ENCODE measurements at regions not wholly inside any gene's neighbourhood (a gene's known extent, or its start where the extent isn't known, plus 50 kb on each side); places are given as distances from the start of the nearest gene placed in this dataset.

DNA sequence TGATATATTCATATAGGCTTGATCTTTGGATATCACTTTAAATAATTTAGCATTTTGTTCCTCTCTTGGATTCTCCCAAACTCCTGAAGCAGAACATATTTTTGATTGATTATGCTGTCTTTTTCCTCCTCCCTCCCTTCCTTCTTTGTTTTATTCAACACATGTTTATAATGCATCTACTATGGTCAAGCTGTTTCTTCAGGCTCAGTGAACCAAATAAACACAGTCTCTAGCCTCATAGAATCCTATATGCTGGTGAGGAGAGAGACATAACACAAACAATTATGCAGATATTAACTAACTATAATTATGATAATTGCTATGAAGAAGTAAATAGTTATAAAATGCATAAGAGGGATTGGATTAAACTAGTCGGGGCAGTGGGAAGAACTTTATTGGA is 1023.6 kb upstream of the RAG2 start:
- no peaks in the 10 kb centered on the region for H3K27me3 ChIP-seq (ENCODE audit: low read depth, low read length)
- no peaks in the 10 kb centered on the region for H3K4me1 ChIP-seq (ENCODE audit: control insufficient read depth in 1 of 2, insufficient read depth in 2 of 2, low read length in 2 of 2)
- no peak overlapping the region for H3K27ac ChIP-seq (ENCODE audit: low read length)
- no peaks in the 10 kb centered on the region for H3K36me3 ChIP-seq (ENCODE audit: control insufficient read depth in 1 of 2, insufficient read depth in 2 of 2, low read length in 2 of 2)
- H3K9me3 ChIP-seq (ENCODE audit: control insufficient read depth in 1 of 2, low read length in 2 of 2): no peaks in the 10 kb centered on the region
- no peak overlapping the region for H3K4me3 ChIP-seq (ENCODE audit: low read depth in 1 of 2, low read length in 2 of 2)

DNA sequence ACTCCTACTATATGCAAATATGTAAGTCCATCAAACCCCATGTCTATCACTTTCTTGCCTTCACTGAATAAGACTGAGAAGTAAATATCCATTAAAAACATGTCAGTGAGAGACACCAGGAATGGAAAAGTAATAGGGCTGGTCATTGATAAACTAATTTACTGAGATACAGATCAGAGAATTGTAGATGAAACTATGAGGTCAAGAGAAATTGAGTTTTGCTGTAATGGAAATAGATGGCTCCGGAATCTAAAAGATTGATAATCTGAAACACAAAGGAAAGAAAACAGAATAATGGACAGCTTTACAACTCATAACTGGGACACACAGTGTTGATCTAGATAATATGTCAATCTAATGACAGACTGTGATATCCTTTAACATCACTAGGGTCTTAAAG is 1018.3 kb upstream of the RAG2 start:
- Histone ChIP-seq H3K4me3 (ENCODE audit: low read depth in 1 of 2, low read length in 2 of 2) (no peak overlapping the region), H3K4me1 (ENCODE audit: control insufficient read depth in 1 of 2, insufficient read depth in 2 of 2, low read length in 2 of 2) (no peaks in the 10 kb centered on the region), H3K27me3 (ENCODE audit: low read depth, low read length) (no peaks in the 10 kb centered on the region), H3K27ac (ENCODE audit: low read length) (no peak overlapping the region), H3K36me3 (ENCODE audit: control insufficient read depth in 1 of 2, insufficient read depth in 2 of 2, low read length in 2 of 2) (no peaks in the 10 kb centered on the region), H3K9me3 (ENCODE audit: control insufficient read depth in 1 of 2, low read length in 2 of 2) (no peaks in the 10 kb centered on the region)

DNA sequence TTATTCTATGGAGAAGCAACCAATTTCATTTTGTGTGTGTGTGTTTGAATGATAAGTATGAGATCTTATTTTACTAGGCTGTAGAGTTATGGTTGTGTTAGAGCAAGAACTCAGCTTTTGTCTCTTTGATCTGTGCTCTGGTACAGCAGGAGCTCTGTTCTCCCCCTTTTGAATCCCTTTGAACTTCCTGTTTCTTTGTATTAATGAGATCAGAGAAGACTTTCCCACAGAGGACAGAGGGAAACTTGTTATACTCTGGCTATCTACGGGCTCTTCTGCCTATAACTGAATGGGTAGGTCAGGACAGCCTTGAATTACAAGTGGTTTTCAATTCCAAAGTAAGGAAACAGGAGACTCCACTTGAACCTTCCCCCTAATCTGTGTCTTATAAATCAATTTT is 1015.0 kb upstream of the RAG2 start:
- Histone ChIP-seq H3K27ac (ENCODE audit: low read length) (no peak overlapping the region), H3K36me3 (ENCODE audit: control insufficient read depth in 1 of 2, insufficient read depth in 2 of 2, low read length in 2 of 2) (no peaks in the 10 kb centered on the region), H3K4me3 (ENCODE audit: low read depth in 1 of 2, low read length in 2 of 2) (no peak overlapping the region), H3K27me3 (ENCODE audit: low read depth, low read length) (no peaks in the 10 kb centered on the region), H3K4me1 (ENCODE audit: control insufficient read depth in 1 of 2, insufficient read depth in 2 of 2, low read length in 2 of 2) (no peaks in the 10 kb centered on the region), H3K9me3 (ENCODE audit: control insufficient read depth in 1 of 2, low read length in 2 of 2) (no peaks in the 10 kb centered on the region)

DNA sequence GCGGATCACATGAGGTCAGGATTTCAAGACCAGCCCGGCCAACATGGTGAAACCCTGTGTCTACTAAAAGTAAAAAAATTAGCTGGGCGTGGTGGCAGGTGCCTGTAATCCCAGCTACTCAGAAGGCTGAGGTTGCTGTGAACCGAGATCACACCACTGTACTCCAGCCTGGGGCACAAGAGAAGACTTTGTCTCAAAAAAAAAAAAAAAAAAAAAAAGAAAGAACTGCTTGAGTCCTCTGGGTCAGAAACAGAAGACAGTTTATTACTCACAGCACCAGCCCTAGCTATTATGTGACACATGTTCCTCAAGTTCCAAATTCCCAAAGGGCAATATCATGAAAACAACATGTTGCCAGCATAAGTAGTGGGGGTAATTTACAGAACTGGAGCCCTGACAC is 1014.1 kb upstream of the RAG2 start:
- Histone ChIP-seq H3K4me1 (ENCODE audit: control insufficient read depth in 1 of 2, insufficient read depth in 2 of 2, low read length in 2 of 2) (no peaks in the 10 kb centered on the region), H3K27ac (ENCODE audit: low read length) (no peak overlapping the region), H3K9me3 (ENCODE audit: control insufficient read depth in 1 of 2, low read length in 2 of 2) (no peaks in the 10 kb centered on the region), H3K36me3 (ENCODE audit: control insufficient read depth in 1 of 2, insufficient read depth in 2 of 2, low read length in 2 of 2) (no peaks in the 10 kb centered on the region), H3K27me3 (ENCODE audit: low read depth, low read length) (no peaks in the 10 kb centered on the region), H3K4me3 (ENCODE audit: low read depth in 1 of 2, low read length in 2 of 2) (no peak overlapping the region)

DNA sequence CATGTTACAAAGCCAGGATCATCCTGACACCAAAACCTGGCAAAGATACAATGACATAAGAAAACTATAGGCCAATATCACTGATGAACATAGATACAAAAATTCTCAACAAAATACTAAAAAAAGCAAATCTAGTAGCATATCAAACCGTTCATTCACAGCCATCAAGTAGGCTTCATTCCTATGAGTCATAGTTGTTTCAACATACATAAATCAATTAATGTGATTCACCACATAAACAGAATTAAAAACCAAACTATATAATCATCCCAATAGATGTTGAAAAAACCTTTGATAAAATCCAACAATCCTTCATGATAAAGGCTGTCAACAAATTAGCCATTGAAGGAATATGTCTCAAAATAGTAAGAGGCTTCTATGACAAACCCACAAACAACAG is 1007.2 kb upstream of the RAG2 start:
- Histone ChIP-seq H3K9me3 (ENCODE audit: control insufficient read depth in 1 of 2, low read length in 2 of 2) (no peaks in the 10 kb centered on the region), H3K27me3 (ENCODE audit: low read depth, low read length) (no peaks in the 10 kb centered on the region), H3K27ac (ENCODE audit: low read length) (no peak overlapping the region), H3K4me3 (ENCODE audit: low read depth in 1 of 2, low read length in 2 of 2) (no peak overlapping the region), H3K4me1 (ENCODE audit: control insufficient read depth in 1 of 2, insufficient read depth in 2 of 2, low read length in 2 of 2) (no peaks in the 10 kb centered on the region), H3K36me3 (ENCODE audit: control insufficient read depth in 1 of 2, insufficient read depth in 2 of 2, low read length in 2 of 2) (no peaks in the 10 kb centered on the region)

DNA sequence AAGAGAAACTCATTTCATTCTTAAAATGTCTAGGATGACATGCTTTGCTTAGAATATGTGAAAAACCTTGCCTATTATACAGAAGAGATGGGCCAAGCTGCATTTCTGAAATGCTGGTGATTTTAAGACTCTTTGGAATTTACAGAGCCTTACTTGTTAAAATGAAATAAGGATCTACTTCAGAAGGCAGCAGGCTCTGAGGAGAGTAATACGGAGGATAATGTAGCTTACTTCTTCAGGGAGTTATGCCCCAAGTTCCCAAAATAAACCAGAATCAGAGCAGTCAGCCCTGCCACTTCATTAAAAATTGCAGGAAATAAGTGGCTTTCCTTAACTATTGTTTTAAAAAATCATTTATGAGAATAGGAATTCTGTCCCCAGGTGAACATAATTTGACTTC is 1000.3 kb upstream of the RAG2 start:
- H3K4me1 ChIP-seq (ENCODE audit: control insufficient read depth in 1 of 2, insufficient read depth in 2 of 2, low read length in 2 of 2): no peaks in the 10 kb centered on the region
- H3K27me3 ChIP-seq (ENCODE audit: low read depth, low read length): no peaks in the 10 kb centered on the region
- no peak overlapping the region for H3K27ac ChIP-seq (ENCODE audit: low read length)
- no peaks in the 10 kb centered on the region for H3K36me3 ChIP-seq (ENCODE audit: control insufficient read depth in 1 of 2, insufficient read depth in 2 of 2, low read length in 2 of 2)
- H3K4me3 ChIP-seq (ENCODE audit: low read depth in 1 of 2, low read length in 2 of 2): no peak overlapping the region
- no peaks in the 10 kb centered on the region for H3K9me3 ChIP-seq (ENCODE audit: control insufficient read depth in 1 of 2, low read length in 2 of 2)

DNA sequence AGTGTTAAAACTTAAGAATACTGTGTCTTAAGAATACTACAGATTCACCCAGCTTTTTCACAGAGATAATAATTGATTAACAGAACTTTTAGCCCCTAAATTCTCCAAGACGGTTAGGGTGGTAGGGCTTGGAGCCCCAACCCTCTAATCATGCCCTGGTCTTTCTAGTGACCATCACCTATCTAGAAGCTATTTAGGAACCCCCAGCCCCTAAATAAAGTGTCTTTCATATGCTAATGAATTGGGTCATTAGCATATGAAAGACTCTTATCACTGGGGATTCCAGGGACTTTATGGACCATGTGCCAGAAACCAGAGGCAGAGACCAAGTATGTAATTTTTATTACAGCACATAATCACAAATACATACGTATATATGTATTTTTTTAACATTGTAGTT is 999.7 kb upstream of the RAG2 start:
- no peaks in the 10 kb centered on the region for H3K36me3 ChIP-seq (ENCODE audit: control insufficient read depth in 1 of 2, insufficient read depth in 2 of 2, low read length in 2 of 2)
- H3K27me3 ChIP-seq (ENCODE audit: low read depth, low read length): no peaks in the 10 kb centered on the region
- no peaks in the 10 kb centered on the region for H3K4me1 ChIP-seq (ENCODE audit: control insufficient read depth in 1 of 2, insufficient read depth in 2 of 2, low read length in 2 of 2)
- no peak overlapping the region for H3K27ac ChIP-seq (ENCODE audit: low read length)
- no peaks in the 10 kb centered on the region for H3K9me3 ChIP-seq (ENCODE audit: control insufficient read depth in 1 of 2, low read length in 2 of 2)
- no peak overlapping the region for H3K4me3 ChIP-seq (ENCODE audit: low read depth in 1 of 2, low read length in 2 of 2)

DNA sequence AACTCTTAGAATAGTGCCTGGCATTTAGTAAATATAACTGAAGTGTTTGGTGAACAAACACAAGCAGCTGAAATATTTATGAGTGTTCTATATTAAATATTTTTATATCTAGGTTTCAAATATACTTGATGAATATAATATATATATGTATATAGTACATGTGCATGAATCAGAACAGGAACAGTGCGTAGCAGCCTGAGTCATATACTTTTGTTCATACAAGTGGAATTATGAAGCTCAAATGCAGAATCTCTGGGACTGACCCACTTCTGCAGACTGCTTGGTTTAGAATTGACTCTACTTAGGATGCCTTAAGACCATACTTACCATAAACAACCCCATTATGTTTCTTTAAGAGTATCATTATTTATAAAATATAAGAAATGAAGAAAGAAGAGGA is 997.8 kb upstream of the RAG2 start:
- Histone ChIP-seq H3K36me3 (ENCODE audit: control insufficient read depth in 1 of 2, insufficient read depth in 2 of 2, low read length in 2 of 2) (no peaks in the 10 kb centered on the region), H3K27ac (ENCODE audit: low read length) (no peak overlapping the region)

DNA sequence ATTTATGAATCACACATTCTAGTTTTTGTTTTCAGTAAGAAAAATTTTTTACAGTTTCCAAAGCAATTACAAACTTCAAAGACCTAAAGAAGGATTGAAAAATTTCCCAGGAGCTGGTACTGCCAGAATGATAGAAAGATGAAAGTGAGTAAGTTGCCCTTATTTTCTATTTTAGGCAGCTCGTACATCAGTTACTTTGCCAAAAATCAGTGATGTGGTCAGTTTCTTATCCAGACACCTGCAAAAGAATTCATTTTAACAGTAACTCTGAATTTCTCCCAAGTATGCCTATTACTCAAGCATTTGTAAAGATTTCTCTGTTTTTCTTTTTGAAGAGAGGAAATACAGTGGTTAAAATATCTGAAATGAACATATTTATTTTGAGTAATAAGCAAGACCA is 976.3 kb upstream of the RAG2 start:
- Histone ChIP-seq H3K27me3 (ENCODE audit: low read depth, low read length) (no peaks in the 10 kb centered on the region), H3K4me3 (ENCODE audit: low read depth in 1 of 2, low read length in 2 of 2) (no peak overlapping the region), H3K9me3 (ENCODE audit: control insufficient read depth in 1 of 2, low read length in 2 of 2) (no peaks in the 10 kb centered on the region), H3K4me1 (ENCODE audit: control insufficient read depth in 1 of 2, insufficient read depth in 2 of 2, low read length in 2 of 2) (no peaks in the 10 kb centered on the region), H3K36me3 (ENCODE audit: control insufficient read depth in 1 of 2, insufficient read depth in 2 of 2, low read length in 2 of 2) (no peaks in the 10 kb centered on the region), H3K27ac (ENCODE audit: low read length) (no peak overlapping the region)

More for the DNA sequence above, 997.8 kb upstream of the RAG2 start:
- no peaks in the 10 kb centered on the region for H3K4me1 ChIP-seq (ENCODE audit: control insufficient read depth in 1 of 2, insufficient read depth in 2 of 2, low read length in 2 of 2)
- no peak overlapping the region for H3K4me3 ChIP-seq (ENCODE audit: low read depth in 1 of 2, low read length in 2 of 2)
- no peaks in the 10 kb centered on the region for H3K27me3 ChIP-seq (ENCODE audit: low read depth, low read length)
- peaks cover 0 to 2% of the 10 kb centered on the region in 2 donors for H3K9me3 ChIP-seq (ENCODE audit: control insufficient read depth in 1 of 2, low read length in 2 of 2)

DNA sequence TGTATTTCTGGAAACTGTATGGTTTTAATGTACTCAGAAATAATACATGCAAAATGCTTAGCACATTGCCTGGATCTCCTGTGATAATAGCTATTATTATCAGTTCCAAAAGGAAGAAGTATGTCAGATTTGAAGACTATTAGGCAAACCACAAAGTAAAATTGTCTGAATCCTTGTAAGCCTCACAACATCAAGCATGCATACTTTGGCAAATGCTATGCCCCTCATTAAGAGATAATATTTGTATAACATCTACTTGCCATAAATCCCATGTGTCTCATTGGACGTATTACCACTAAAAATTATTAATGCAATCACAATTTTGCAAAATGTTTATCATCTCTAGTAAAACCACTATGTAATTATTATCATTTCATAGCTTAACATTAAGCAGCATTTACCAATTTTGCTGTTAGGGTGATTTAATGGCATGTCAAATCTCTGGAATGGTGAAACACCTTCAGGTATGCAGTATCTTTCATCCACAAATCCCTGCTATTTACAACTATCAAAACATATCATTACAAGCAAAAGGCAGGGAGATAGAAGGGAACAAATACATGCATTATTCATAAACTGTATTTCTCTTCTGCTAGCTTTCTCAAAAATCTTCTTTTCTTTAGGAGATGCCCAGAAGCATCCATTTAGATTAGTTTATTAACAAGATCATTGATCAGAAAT is 974.6 kb upstream of the RAG2 start:
- H3K4me3 ChIP-seq (ENCODE audit: low read depth in 1 of 2, low read length in 2 of 2): no peak overlapping the region
- H3K36me3 ChIP-seq (ENCODE audit: control insufficient read depth in 1 of 2, insufficient read depth in 2 of 2, low read length in 2 of 2): no peaks in the 10 kb centered on the region
- H3K9me3 ChIP-seq (ENCODE audit: control insufficient read depth in 1 of 2, low read length in 2 of 2): no peaks in the 10 kb centered on the region
- H3K27ac ChIP-seq (ENCODE audit: low read length): no peak overlapping the region
- H3K27me3 ChIP-seq (ENCODE audit: low read depth, low read length): no peaks in the 10 kb centered on the region
- H3K4me1 ChIP-seq (ENCODE audit: control insufficient read depth in 1 of 2, insufficient read depth in 2 of 2, low read length in 2 of 2): no peaks in the 10 kb centered on the region

DNA sequence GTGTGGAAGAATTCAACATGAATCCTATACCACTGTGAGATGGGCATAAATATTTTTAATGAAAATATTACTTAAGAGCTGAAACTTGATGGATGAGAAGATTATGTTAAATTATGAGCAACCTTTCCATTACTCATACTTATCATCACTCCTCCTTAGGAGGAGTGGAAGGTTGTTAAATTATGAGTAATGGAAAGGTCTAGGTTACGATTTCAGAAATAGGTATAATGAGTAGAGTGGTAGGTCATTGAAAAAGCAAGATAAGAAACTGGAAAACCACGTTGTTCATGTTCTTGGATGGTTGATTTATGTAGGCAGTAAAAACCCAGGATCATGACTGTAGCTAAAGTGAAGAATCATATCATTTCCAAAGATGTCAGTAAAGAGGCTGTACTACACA is 973.2 kb upstream of the RAG2 start:
- Histone ChIP-seq H3K4me1 (ENCODE audit: control insufficient read depth in 1 of 2, insufficient read depth in 2 of 2, low read length in 2 of 2) (no peaks in the 10 kb centered on the region), H3K27me3 (ENCODE audit: low read depth, low read length) (no peaks in the 10 kb centered on the region), H3K9me3 (ENCODE audit: control insufficient read depth in 1 of 2, low read length in 2 of 2) (no peaks in the 10 kb centered on the region), H3K4me3 (ENCODE audit: low read depth in 1 of 2, low read length in 2 of 2) (no peak overlapping the region), H3K36me3 (ENCODE audit: control insufficient read depth in 1 of 2, insufficient read depth in 2 of 2, low read length in 2 of 2) (no peaks in the 10 kb centered on the region), H3K27ac (ENCODE audit: low read length) (no peak overlapping the region)

DNA sequence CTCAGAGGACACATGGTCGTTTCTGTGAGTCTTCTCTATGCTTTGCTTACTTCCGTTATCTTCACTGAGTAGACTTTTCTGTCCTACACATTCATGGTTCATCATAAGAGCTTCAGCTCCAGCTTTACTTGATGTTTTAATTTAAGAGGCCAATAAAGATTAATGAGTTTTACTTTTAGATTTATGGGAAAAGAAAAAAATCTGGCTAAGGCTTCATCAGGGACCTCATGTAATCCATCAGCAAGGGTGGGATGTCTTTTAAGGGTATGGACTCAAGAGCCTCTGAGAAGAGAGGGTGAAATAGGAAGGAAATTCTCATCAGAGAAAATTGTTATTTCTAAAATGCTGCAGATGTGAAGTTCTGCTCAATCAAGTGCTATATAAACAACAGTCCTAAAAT is 963.0 kb upstream of the RAG2 start:
- Histone ChIP-seq H3K36me3 (ENCODE audit: control insufficient read depth in 1 of 2, insufficient read depth in 2 of 2, low read length in 2 of 2) (no peaks in the 10 kb centered on the region), H3K27me3 (ENCODE audit: low read depth, low read length) (no peaks in the 10 kb centered on the region), H3K4me3 (ENCODE audit: low read depth in 1 of 2, low read length in 2 of 2) (no peak overlapping the region), H3K4me1 (ENCODE audit: control insufficient read depth in 1 of 2, insufficient read depth in 2 of 2, low read length in 2 of 2) (no peaks in the 10 kb centered on the region), H3K27ac (ENCODE audit: low read length) (no peak overlapping the region), H3K9me3 (ENCODE audit: control insufficient read depth in 1 of 2, low read length in 2 of 2) (no peaks in the 10 kb centered on the region)
